Activated CD8-positive, alpha-beta T cell treated with anti-CD3 and anti-CD28 coated beads for 36 hours (primary cell): ENCODE measurements at regions not wholly inside any gene's neighbourhood (a gene's known extent, or its start where the extent isn't known, plus 50 kb on each side); places are given as distances from the start of the nearest gene placed in this dataset.

Experiments used
- ATAC-seq: fragments of 200-7000 bp; cut with Tn5 transposase; one replicate; pipeline ENCODE4 v1.10.0; 2021; ENCODE audit warnings: mild to moderate bottlenecking, moderate library complexity
- CTCF ChIA-PET: fragments of 350-600 bp; sonication (Branson Sonifier 250); formaldehyde crosslinking; loops from one replicate; lab custom pipeline; 2021; ENCODE audit warnings: antibody characterized with exemption; lab: Charles Lee
- POLR2A ChIA-PET: fragments of 350-600 bp; sonication (Branson Sonifier 250); formaldehyde crosslinking; loops from one replicate; lab custom pipeline; 2021; ENCODE audit warnings: antibody characterized with exemption; lab: Charles Lee
- DNase-seq: peaks from one replicate; pipeline ENCODE4 v3.0.0-alpha.2; 2020
- H3K27ac Mint-ChIP-seq: one replicate; pipeline ENCODE4 v1.8.0; 2021; ENCODE audit warnings: mild to moderate bottlenecking, mixed read lengths
- H3K27me3 Mint-ChIP-seq: one replicate; pipeline ENCODE4 v1.8.0; 2021; ENCODE audit warnings: mixed read lengths
- H3K36me3 Mint-ChIP-seq: one replicate; pipeline ENCODE4 v1.8.0; 2021; ENCODE audit warnings: low read depth, mixed read lengths
- H3K4me1 Mint-ChIP-seq: one replicate; pipeline ENCODE4 v1.8.0; 2021; ENCODE audit warnings: low read depth, mixed read lengths
- H3K4me3 Mint-ChIP-seq: one replicate; pipeline ENCODE4 v1.8.0; 2021; ENCODE audit warnings: mild to moderate bottlenecking, moderate library complexity, mixed read lengths
- H3K9me3 Mint-ChIP-seq: one replicate; pipeline ENCODE4 v1.8.0; 2021; ENCODE audit warnings: mixed read lengths
- CTCF ChIP-seq: fragments of 200-600 bp; IDR thresholded peaks from one replicate; pipeline ENCODE4 v1.8.0; 2022; ENCODE audit warnings: antibody characterized with exemption, mild to moderate bottlenecking
- intact Hi-C: fragments of 100-400 bp; cut with micrococcal nuclease; formaldehyde crosslinking; loops from one replicate; pipeline ENCODE4 v1.10.0; 2022

DNA sequence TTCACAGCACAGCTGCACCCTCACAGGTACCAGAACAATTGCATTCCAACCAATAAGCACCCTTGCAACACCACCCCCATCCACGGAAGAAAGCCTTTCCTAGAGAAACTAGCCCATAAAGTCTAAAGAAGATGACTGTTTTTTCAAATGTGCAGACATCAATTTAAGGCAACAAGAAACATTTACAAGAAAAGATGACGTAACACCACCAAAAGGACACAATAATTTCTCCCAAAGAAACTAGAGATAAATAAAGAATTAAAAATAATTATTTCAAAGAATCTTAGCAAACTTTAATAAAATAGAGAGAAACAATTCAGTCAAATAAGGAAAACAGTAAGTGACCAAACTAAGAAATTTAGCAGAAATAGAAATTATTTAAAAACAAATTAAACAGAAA is 352.3 kb upstream of the ATXN7L3B start:
- Mint-ChIP-seq H3K4me3 (no peak overlapping the region), H3K27me3 (no peaks in the 10 kb centered on the region), H3K36me3 (no peaks in the 10 kb centered on the region), H3K9me3 (peaks cover 1% of the 10 kb centered on the region), H3K4me1 (no peaks in the 10 kb centered on the region), H3K27ac (no peak overlapping the region)
- ChIA-PET CTCF (no interaction called here), POLR2A (interaction anchor here (0.6 to 1.1 kb wide), 2 partner anchors 16 to 187 kb away, joined by 3 read pairs; no protein-coding TSS in a partner anchor)
- ATAC-seq (no peak), DNase-seq (no peak)
- no peak for TF ChIP-seq CTCF
- intact Hi-C loops, result no loop called here

GRCh38 chr12:74193191-74193590 is 344.4 kb upstream of the ATXN7L3B start:
- H3K9me3 Mint-ChIP-seq, result no peaks in the 10 kb centered on the region
- ChIA-PET POLR2A (no interaction called here), CTCF (no interaction called here)
- ATAC-seq, result no peak
- TF ChIP-seq CTCF, result no peak
- H3K36me3 Mint-ChIP-seq, result no peaks in the 10 kb centered on the region
- H3K4me3 Mint-ChIP-seq, result no peak overlapping the region
- intact Hi-C loops, result no loop called here
- no peaks in the 10 kb centered on the region for H3K27me3 Mint-ChIP-seq
- no peak for DNase-seq
- no peak overlapping the region for H3K27ac Mint-ChIP-seq
- H3K4me1 Mint-ChIP-seq, result no peaks in the 10 kb centered on the region

GRCh38 chr12:74204236-74204635 is 333.4 kb upstream of the ATXN7L3B start:
- DNase-seq, result no peak
- Mint-ChIP-seq H3K27ac (no peak overlapping the region), H3K9me3 (peaks cover 3% of the 10 kb centered on the region), H3K27me3 (no peaks in the 10 kb centered on the region), H3K36me3 (no peaks in the 10 kb centered on the region), H3K4me1 (no peaks in the 10 kb centered on the region), H3K4me3 (no peak overlapping the region)
- ChIA-PET CTCF (no interaction called here), POLR2A (no interaction called here)
- no peak for ATAC-seq
- intact Hi-C loops, result no loop called here
- TF ChIP-seq CTCF, result no peak

DNA sequence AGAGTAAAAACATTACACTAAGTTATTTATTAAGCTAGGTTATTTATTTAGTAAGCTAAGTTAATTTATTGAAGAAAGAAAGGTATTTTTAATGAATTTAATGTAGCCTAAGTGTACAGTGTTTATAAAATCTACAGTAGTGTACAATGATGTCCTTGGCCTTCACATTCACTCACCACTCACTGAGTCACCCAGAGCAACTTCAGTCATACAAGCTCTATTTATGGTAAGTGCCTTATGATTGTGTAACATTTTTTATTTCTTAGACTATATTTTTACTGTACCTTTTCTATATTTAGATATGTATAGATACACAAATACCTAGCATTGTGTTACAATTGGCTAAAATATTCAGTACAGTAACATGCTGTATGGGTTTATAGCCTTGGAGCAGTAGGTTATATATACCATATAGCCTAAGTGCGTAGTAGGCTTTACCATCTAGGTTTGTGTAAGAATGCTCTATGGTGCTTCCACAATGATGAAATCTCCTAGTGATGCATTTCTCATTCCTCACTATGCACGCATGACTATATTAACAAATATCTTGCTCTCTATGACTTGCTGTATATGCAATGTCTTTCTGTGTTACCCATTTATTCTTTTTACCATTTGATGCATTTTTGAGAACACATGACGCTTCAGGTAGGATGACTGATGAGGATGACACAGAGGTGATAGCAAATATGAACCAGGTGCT is 309.6 kb upstream of the ATXN7L3B start:
- ATAC-seq (no peak), DNase-seq (no peak)
- Mint-ChIP-seq H3K4me1 (no peaks in the 10 kb centered on the region), H3K4me3 (no peak overlapping the region), H3K27me3 (no peaks in the 10 kb centered on the region), H3K27ac (no peak overlapping the region), H3K36me3 (no peaks in the 10 kb centered on the region), H3K9me3 (peaks cover 2% of the 10 kb centered on the region)
- ChIA-PET POLR2A (no interaction called here), CTCF (no interaction called here)
- no peak for TF ChIP-seq CTCF
- intact Hi-C loops, result no loop called here

GRCh38 chr12:74229671-74230070 is 308.0 kb upstream of the ATXN7L3B start:
- Mint-ChIP-seq H3K4me1 (no peaks in the 10 kb centered on the region), H3K4me3 (no peak overlapping the region), H3K27me3 (no peaks in the 10 kb centered on the region), H3K9me3 (peaks cover 2% of the 10 kb centered on the region), H3K27ac (no peak overlapping the region), H3K36me3 (no peaks in the 10 kb centered on the region)
- ChIA-PET POLR2A (no interaction called here), CTCF (no interaction called here)
- TF ChIP-seq CTCF, result no peak
- intact Hi-C loops, result no loop called here
- no peak for ATAC-seq
- DNase-seq, result no peak
